ENCODE measurements at regions not wholly inside any gene's neighbourhood (a gene's known extent, or its start where the extent isn't known, plus 50 kb on each side); places are given as distances from the start of the nearest gene placed in this dataset.

- no peak for TF ChIP-seq CTCF (IDR thresholded peaks at IDR 0.05)
Measured at GRCh38 chr7:79647711-79648110, 194.2 kb upstream of the MAGI2 start.

- TF ChIP-seq CTCF (IDR thresholded peaks at IDR 0.05), result no peak
Measured at GRCh38 chr7:79646278-79646677, 192.8 kb upstream of the MAGI2 start.

GRCh38 chr7:79636849-79637248 lies 183.4 kb upstream of the MAGI2 start:
- TF ChIP-seq CTCF (IDR thresholded peaks at IDR 0.05), result no peak

GRCh38 chr7:79624336-79624735 lies 170.9 kb upstream of the MAGI2 start:
- no peak for TF ChIP-seq CTCF (IDR thresholded peaks at IDR 0.05)

GRCh38 chr7:79622781-79623180 lies 169.3 kb upstream of the MAGI2 start:
- TF ChIP-seq CTCF (IDR thresholded peaks at IDR 0.05), result no peak

- no peak for TF ChIP-seq CTCF (IDR thresholded peaks at IDR 0.05)
Measured at GRCh38 chr7:79620291-79620690, 166.8 kb upstream of the MAGI2 start.

GRCh38 chr7:79619216-79619615 lies 165.7 kb upstream of the MAGI2 start:
- TF ChIP-seq CTCF (IDR thresholded peaks at IDR 0.05), result no peak

GRCh38 chr7:79615871-79616640 lies 162.6 kb upstream of the MAGI2 start:
- no peak for TF ChIP-seq CTCF (IDR thresholded peaks at IDR 0.05)

Measured in LNCAP (cell line).